Activated T-helper 1 cell treated with Interleukin-2 at 50 U/mL for 16 hours (primary cell): ENCODE measurements at regions not wholly inside any gene's neighbourhood (a gene's known extent, or its start where the extent isn't known, plus 50 kb on each side); places are given as distances from the start of the nearest gene placed in this dataset.
"Not testable (repeated sequence)": the region's sequence is repeated elsewhere in the genome, so short reads cannot be mapped to it uniquely, and the experiment has no call there.

Experiments used
- DNase-seq: peaks from one replicate; pipeline ENCODE4 v3.0.0-alpha.2; 2020; ENCODE audit warnings: low read depth

- DNase-seq, result no peak
Observed at GRCh38 chr11:87639753-87640364, 535.4 kb downstream of the RAB38 start.

GRCh38 chr11:87635001-87635400 lies 540.2 kb downstream of the RAB38 start:
- no peak for DNase-seq

GRCh38 chr11:87634331-87634730 lies 540.9 kb downstream of the RAB38 start:
- DNase-seq, result no peak

- no peak for DNase-seq
Observed at GRCh38 chr11:87628957-87629356, 546.3 kb downstream of the RAB38 start.

- DNase-seq, result no peak
Observed at GRCh38 chr11:87628026-87628580, 547.1 kb downstream of the RAB38 start.

GRCh38 chr11:87623531-87624365 lies 551.5 kb downstream of the RAB38 start:
- not testable (repeated sequence) for DNase-seq

GRCh38 chr11:87616511-87616910 lies 558.7 kb downstream of the RAB38 start:
- DNase-seq, result no peak

GRCh38 chr11:87604350-87604749 lies 566.6 kb downstream of the TMEM135 start:
- no peak for DNase-seq

GRCh38 chr11:87603887-87604286 lies 566.2 kb downstream of the TMEM135 start:
- no peak for DNase-seq

- no peak for DNase-seq
Observed at GRCh38 chr11:87602776-87603175, 565.0 kb downstream of the TMEM135 start.

GRCh38 chr11:87600938-87601337 lies 563.2 kb downstream of the TMEM135 start:
- DNase-seq, result no peak

GRCh38 chr11:87597725-87598124 lies 560.0 kb downstream of the TMEM135 start:
- DNase-seq, result no peak

- no peak for DNase-seq
Observed at GRCh38 chr11:87596176-87596575, 558.4 kb downstream of the TMEM135 start.

GRCh38 chr11:87589082-87589481 lies 551.3 kb downstream of the TMEM135 start:
- DNase-seq, result no peak

- DNase-seq, result not testable (repeated sequence)
Observed at GRCh38 chr11:87585613-87586012, 547.9 kb downstream of the TMEM135 start.

- no peak for DNase-seq
Observed at GRCh38 chr11:87583931-87584330, 546.2 kb downstream of the TMEM135 start.

GRCh38 chr11:87575088-87575487 lies 537.4 kb downstream of the TMEM135 start:
- no peak for DNase-seq

GRCh38 chr11:87574193-87574592 lies 536.5 kb downstream of the TMEM135 start:
- no peak for DNase-seq

- no peak for DNase-seq
Observed at GRCh38 chr11:87573708-87574107, 536.0 kb downstream of the TMEM135 start.

GRCh38 chr11:87572881-87573280 lies 535.1 kb downstream of the TMEM135 start:
- DNase-seq, result no peak

GRCh38 chr11:87560352-87560751 lies 522.6 kb downstream of the TMEM135 start:
- no peak for DNase-seq

- not testable (repeated sequence) for DNase-seq
Observed at GRCh38 chr11:87559852-87560251, 522.1 kb downstream of the TMEM135 start.

- no peak for DNase-seq
Observed at GRCh38 chr11:87555101-87555500, 517.4 kb downstream of the TMEM135 start.
